Gastroesophageal sphincter (tissue), 3 donors: ENCODE measurements at regions not wholly inside any gene's neighbourhood (a gene's known extent, or its start where the extent isn't known, plus 50 kb on each side); places are given as distances from the start of the nearest gene placed in this dataset.

Experiments used
- CTCF ChIP-seq, 4 experiments: fragments of 200-600 bp in 2 of 4; fragments of 450-650 bp in 2 of 4; sonication (generic) in 1 of 4; IDR thresholded peaks; one replicate each; pipeline ENCODE4 v1.5.1; 2017 to 2019; ENCODE audit warnings: antibody characterized with exemption in 4 of 4, mild to moderate bottlenecking in 2 of 4, moderate library complexity in 2 of 4
- EP300 ChIP-seq: sonication (generic); formaldehyde crosslinking; IDR thresholded peaks from one replicate; pipeline ENCODE4 v1.6.1; 2017; ENCODE audit warnings: antibody characterized with exemption, mild to moderate bottlenecking
- POLR2A ChIP-seq, 2 donors: fragments of 450-650 bp; IDR thresholded peaks; one replicate each; pipeline ENCODE4 v1.6.1; 2017; ENCODE audit warnings: antibody characterized with exemption in 2 of 2, mild to moderate bottlenecking in 2 of 2, moderate library complexity in 1 of 2
- POLR2AphosphoS5 ChIP-seq: sonication (generic); formaldehyde crosslinking; IDR thresholded peaks from one replicate; pipeline ENCODE4 v1.6.1; 2017; ENCODE audit warnings: antibody characterized with exemption

GRCh38 chrX:9205599-9206223 is 171.8 kb upstream of the FAM9B start:
- TF ChIP-seq CTCF (IDR thresholded peaks at IDR 0.05) (no peak), POLR2A (IDR thresholded peaks at IDR 0.05) (no peak), POLR2AphosphoS5 (no peak), EP300 (no peak)
